ENCODE measurements at regions not wholly inside any gene's neighbourhood (a gene's known extent, or its start where the extent isn't known, plus 50 kb on each side); places are given as distances from the start of the nearest gene placed in this dataset.

DNA sequence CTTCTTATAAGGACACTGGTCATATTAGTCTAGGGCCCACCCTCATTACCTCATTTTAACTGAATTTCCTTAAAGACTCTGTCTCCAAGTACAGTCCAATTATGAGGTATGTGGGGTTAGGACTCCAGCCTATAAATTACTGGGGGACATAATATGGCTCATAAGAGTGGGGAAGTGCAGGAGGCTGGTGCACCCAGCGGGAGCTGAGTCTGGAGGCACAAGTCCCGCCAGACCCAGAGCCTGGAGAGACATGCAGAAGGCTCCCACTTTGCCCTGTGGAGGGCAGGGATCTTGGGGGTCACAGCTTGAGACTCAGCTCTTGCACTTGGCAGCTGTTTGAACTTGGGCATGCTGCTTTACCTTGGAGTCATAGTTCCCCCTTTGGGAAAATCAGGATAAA lies 250.4 kb downstream of the RHOU start:
- DNase-seq (ENCODE audit: extremely low spot score, unreplicated experiment): no peak
- Mint-ChIP-seq H3K27ac (no peak overlapping the region), H3K4me3 (no peak overlapping the region), H3K27me3 (no peaks in the 10 kb centered on the region), H3K4me1 (ENCODE audit: unreplicated experiment) (peaks cover 40% of the 10 kb centered on the region), H3K9me3 (no peaks in the 10 kb centered on the region), H3K36me3 (no peaks in the 10 kb centered on the region)
- TF ChIP-seq, protein P1, sequence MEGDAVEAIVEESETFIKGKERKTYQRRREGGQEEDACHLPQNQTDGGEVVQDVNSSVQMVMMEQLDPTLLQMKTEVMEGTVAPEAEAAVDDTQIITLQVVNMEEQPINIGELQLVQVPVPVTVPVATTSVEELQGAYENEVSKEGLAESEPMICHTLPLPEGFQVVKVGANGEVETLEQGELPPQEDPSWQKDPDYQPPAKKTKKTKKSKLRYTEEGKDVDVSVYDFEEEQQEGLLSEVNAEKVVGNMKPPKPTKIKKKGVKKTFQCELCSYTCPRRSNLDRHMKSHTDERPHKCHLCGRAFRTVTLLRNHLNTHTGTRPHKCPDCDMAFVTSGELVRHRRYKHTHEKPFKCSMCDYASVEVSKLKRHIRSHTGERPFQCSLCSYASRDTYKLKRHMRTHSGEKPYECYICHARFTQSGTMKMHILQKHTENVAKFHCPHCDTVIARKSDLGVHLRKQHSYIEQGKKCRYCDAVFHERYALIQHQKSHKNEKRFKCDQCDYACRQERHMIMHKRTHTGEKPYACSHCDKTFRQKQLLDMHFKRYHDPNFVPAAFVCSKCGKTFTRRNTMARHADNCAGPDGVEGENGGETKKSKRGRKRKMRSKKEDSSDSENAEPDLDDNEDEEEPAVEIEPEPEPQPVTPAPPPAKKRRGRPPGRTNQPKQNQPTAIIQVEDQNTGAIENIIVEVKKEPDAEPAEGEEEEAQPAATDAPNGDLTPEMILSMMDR (conservative IDR thresholded peaks at IDR 0.05): no peak

DNA sequence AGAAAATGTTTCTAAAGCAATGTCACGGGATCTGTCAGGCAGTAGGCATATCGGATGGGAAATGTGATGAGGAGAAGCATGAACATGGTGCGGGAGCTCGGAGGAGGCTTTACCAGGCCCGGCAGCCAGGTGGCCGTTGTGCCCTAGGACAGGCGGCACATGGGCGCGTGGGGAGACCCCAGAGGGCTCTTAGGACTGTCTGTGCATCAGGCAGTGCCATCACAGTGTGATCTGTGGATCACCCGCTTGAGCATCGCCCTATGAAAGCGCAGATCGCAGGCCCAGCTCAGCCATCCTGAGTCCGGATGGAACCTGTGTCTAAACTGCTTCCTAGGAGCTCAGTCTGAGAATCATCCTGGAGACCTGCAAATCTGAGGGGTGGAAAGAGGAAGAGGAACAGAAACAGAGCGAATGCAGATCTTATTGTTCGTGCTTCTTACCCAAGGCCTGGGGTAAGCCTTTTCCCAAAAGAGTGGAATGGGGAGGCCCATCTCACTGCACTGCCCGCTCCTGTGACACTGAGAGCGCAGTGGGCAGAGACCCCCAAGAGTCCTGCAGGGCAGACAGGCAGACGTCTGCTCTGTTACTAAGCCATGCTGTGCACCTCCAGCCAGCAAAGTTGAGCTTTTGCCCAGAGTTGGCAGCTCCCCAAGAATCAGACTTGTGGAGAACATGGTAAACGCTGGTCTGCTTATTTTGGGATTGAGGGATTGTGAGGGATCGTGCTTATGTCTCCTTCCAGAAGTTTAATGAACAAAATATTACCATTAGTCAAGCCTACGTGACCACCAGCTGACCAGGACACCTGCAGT lies 251.0 kb downstream of the RHOU start:
- Mint-ChIP-seq H3K4me1 (ENCODE audit: unreplicated experiment) (peaks cover 34% of the 10 kb centered on the region), H3K4me3 (no peak overlapping the region), H3K9me3 (no peaks in the 10 kb centered on the region), H3K36me3 (no peaks in the 10 kb centered on the region), H3K27me3 (no peaks in the 10 kb centered on the region), H3K27ac (no peak overlapping the region)
- peak; percentile 55 for DNase-seq (ENCODE audit: extremely low spot score, unreplicated experiment)
- TF ChIP-seq, protein P1 (conservative IDR thresholded peaks at IDR 0.05): no peak

DNA sequence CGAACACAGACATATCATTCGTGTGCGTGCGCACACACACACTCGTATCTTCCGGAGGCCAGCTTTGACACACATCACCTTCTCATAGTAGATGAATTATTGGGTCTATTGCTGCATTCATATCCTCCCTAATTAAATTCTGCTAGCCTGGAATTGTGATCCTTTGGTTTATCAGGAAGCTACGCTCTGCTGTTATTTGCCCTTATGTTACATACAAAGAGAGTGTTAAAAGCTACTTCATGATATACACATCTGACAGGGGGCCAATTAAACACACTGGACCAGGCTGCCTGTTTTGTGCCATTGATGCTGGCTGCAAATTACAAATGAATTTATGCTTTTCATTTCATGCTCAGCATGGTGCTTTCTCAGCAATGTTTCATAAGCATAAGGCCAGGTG lies 252.0 kb downstream of the RHOU start:
- TF ChIP-seq, protein P1 (conservative IDR thresholded peaks at IDR 0.05): no peak
- Mint-ChIP-seq H3K36me3 (no peaks in the 10 kb centered on the region), H3K27me3 (no peaks in the 10 kb centered on the region), H3K4me1 (ENCODE audit: unreplicated experiment) (peaks cover 34% of the 10 kb centered on the region), H3K27ac (no peak overlapping the region), H3K4me3 (no peak overlapping the region), H3K9me3 (no peaks in the 10 kb centered on the region)
- DNase-seq (ENCODE audit: extremely low spot score, unreplicated experiment): peak; percentile 16

DNA sequence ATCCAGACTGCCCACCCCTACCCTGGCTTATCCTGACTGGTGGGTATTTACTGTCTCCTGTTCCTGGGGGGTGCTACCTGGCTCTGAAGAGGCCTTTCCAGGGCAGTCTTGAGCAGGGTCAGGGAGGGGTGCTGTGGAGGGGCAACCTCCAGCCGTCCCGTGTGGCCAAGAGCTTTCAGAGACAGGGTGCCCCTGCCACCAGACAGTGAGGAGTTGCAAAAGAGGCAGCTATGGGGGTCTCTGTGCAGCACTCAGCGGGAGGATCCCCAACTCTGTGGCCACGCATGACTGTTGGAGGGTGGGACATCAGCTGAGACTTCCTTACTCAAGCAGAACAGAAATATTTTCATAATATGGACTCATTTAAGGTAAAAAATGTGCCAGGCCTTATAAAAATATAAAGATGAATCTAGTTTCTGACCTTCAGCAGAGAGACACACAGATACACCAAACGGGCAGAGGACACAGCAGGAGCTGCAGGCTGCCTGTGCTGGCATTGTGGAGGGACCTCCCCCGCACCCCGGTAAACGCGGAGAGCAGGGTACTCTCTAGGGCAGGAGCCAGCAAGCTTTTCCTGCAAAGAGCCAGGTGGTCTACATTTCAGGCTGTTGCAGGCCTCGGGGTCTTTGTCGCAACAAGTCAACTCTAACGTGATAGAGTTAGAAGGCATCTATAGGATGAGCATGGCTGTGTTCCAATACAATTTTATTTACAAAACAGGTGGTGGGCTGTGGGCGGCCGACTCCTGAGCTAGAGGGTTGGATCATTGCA lies 252.6 kb downstream of the RHOU start:
- Mint-ChIP-seq H3K9me3 (no peaks in the 10 kb centered on the region), H3K4me3 (no peak overlapping the region), H3K27ac (no peak overlapping the region), H3K36me3 (no peaks in the 10 kb centered on the region), H3K27me3 (no peaks in the 10 kb centered on the region), H3K4me1 (ENCODE audit: unreplicated experiment) (peaks cover 28% of the 10 kb centered on the region)
- no peak for DNase-seq (ENCODE audit: extremely low spot score, unreplicated experiment)
- TF ChIP-seq, protein P1 (conservative IDR thresholded peaks at IDR 0.05): no peak

DNA sequence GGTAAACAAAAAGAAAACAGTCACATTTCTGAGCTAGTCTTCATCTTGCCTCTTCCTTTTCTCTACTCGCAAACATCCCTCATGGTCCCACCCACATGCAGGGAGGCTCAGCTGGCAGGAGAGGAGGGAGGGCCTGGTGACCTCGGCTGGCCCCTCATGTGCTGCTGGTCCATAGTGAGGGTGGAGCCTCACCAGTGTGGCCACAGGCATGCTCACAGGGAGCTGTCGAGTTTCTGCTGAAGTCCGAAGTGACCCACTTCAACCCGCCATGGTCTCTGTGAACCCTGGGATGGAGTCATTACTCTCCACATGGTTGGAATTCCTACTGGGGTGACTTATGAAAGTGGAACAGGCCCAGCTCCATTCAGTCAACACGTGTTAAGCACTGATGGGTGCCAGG lies 253.4 kb downstream of the RHOU start:
- Mint-ChIP-seq H3K4me1 (ENCODE audit: unreplicated experiment) (peaks cover 25% of the 10 kb centered on the region), H3K9me3 (no peaks in the 10 kb centered on the region), H3K27me3 (no peaks in the 10 kb centered on the region), H3K4me3 (no peak overlapping the region), H3K27ac (peak overlapping the region; percentile 1), H3K36me3 (no peaks in the 10 kb centered on the region)
- TF ChIP-seq, protein P1 (conservative IDR thresholded peaks at IDR 0.05): no peak
- DNase-seq (ENCODE audit: extremely low spot score, unreplicated experiment): peak; percentile 40

Measured in type B pancreatic cell (in vitro differentiated cells).